PC-3 (cell line): ENCODE measurements at regions not wholly inside any gene's neighbourhood (a gene's known extent, or its start where the extent isn't known, plus 50 kb on each side); places are given as distances from the start of the nearest gene placed in this dataset.

ENCODE experiments used
- ATAC-seq: fragments of 200-7000 bp; cut with Tn5 transposase; 2 replicates; pipeline ENCODE4 v1.9.1; 2020; ENCODE audit warnings: mild to moderate bottlenecking, moderate library complexity
- BruUV-seq: library from RNA; stranded (reverse); fragments of 400-500 nt; replicated peaks from 2 replicates; lab custom pipeline; 2021; lab: Mats Ljungman, UMichigan
- CTCF ChIA-PET: fragments of 300-600 bp; sonication (Branson Sonifier 250); formaldehyde crosslinking; loops from one replicate; lab custom pipeline; 2022; ENCODE audit warnings: antibody characterized with exemption; lab: Charles Lee
- POLR2A ChIA-PET: fragments of 300-600 bp; sonication (Branson Sonifier 250); formaldehyde crosslinking; loops from one replicate; lab custom pipeline; 2022; ENCODE audit warnings: antibody characterized with exemption; ENCODE audit not compliant: unreplicated experiment; lab: Charles Lee
- DNase-seq: peaks from one replicate; pipeline ENCODE4 v3.0.0-alpha.2; 2015
- H2AFZ ChIP-seq: fragments of 300-600 bp; sonication (generic); 2 replicates; pipeline ENCODE4 v1.6.0; 2016; ENCODE audit warnings: antibody characterized with exemption, low read length
- H3F3A ChIP-seq: fragments of 300-600 bp; sonication (generic); one replicate; pipeline ENCODE4 v1.6.0; 2017; ENCODE audit warnings: antibody characterized with exemption, low read length, control low read depth, mild to moderate bottlenecking; ENCODE audit not compliant: unreplicated experiment
- H3K27ac ChIP-seq: fragments of 300-600 bp; sonication (generic); 2 replicates; pipeline ENCODE4 v1.5.1; 2016; ENCODE audit warnings: mild to moderate bottlenecking, low read length
- H3K27me3 ChIP-seq: fragments of 300-600 bp; sonication (generic); 2 replicates; pipeline ENCODE4 v1.6.1; 2016; ENCODE audit warnings: low read length, mixed read lengths
- H3K36me3 ChIP-seq: fragments of 300-600 bp; sonication (generic); 2 replicates; pipeline ENCODE4 v1.6.1; 2016; ENCODE audit warnings: low read depth, mixed run types, low read length, mixed read lengths
- H3K4me1 ChIP-seq: fragments of 300-600 bp; sonication (generic); 2 replicates; pipeline ENCODE4 v1.5.1; 2016; ENCODE audit warnings: low read length; ENCODE audit not compliant: insufficient read depth
- H3K4me2 ChIP-seq: fragments of 300-600 bp; sonication (generic); 2 replicates; pipeline ENCODE4 v1.6.0; 2016; ENCODE audit warnings: low read length
- H3K4me3 ChIP-seq: fragments of 300-600 bp; sonication (generic); 2 replicates; pipeline ENCODE4 v1.5.1; 2016; ENCODE audit warnings: mild to moderate bottlenecking, low read length, mixed read lengths
- H3K79me2 ChIP-seq: fragments of 300-600 bp; sonication (generic); 2 replicates; pipeline ENCODE4 v1.6.1; 2017; ENCODE audit warnings: low read length, mixed read lengths
- H3K9ac ChIP-seq: fragments of 300-600 bp; sonication (generic); 2 replicates; pipeline ENCODE4 v1.6.0; 2016; ENCODE audit warnings: mild to moderate bottlenecking, low read length
- H3K9me2 ChIP-seq: fragments of 300-600 bp; sonication (generic); replicated peaks from 2 replicates; pipeline ENCODE4 v1.6.1; 2016; ENCODE audit warnings: mixed run types, low read length, mixed read lengths
- H3K9me3 ChIP-seq: fragments of 300-600 bp; sonication (generic); 2 replicates; pipeline ENCODE4 v1.6.1; 2016; ENCODE audit warnings: low read length, mixed read lengths
- H4K20me1 ChIP-seq: fragments of 300-600 bp; sonication (generic); 2 replicates; pipeline ENCODE4 v1.6.1; 2016; ENCODE audit warnings: low read length, mixed read lengths
- CTCF ChIP-seq: fragments of 300-600 bp; sonication (generic); conservative IDR thresholded peaks from 2 replicates; pipeline ENCODE4 v1.5.1; 2017; ENCODE audit warnings: antibody characterized with exemption, low read depth, mild to moderate bottlenecking, low read length
- EZH2 ChIP-seq: fragments of 300-600 bp; sonication (generic); IDR thresholded peaks from one replicate; pipeline ENCODE4 v1.6.1; 2017; ENCODE audit warnings: antibody characterized with exemption, mild to moderate bottlenecking, low read length; ENCODE audit not compliant: unreplicated experiment
- EZH2phosphoT487 ChIP-seq: fragments of 300-600 bp; sonication (generic); IDR thresholded peaks from 2 replicates; pipeline ENCODE4 v1.6.1; 2018; ENCODE audit warnings: mild to moderate bottlenecking, antibody characterized with exemption, low read length, borderline replicate concordance
- intact Hi-C: fragments of 100-400 bp; cut with micrococcal nuclease; formaldehyde crosslinking; loops from 2 replicates; pipeline ENCODE4 v1.9.0; 2023

- Histone ChIP-seq H3K27ac (no peak overlapping the region), H3K4me3 (no peak overlapping the region), H3K27me3 (no peaks in the 10 kb centered on the region), H3K9me2 (no peaks in the 10 kb centered on the region), H3K9me3 (no peaks in the 10 kb centered on the region), H2AFZ (no peak overlapping the region), H3K4me1 (peaks cover 23% of the 10 kb centered on the region), H4K20me1 (no peaks in the 10 kb centered on the region), H3K4me2 (0 out of 2 replicates have a peak overlapping the region, but pooled peaks have one; percentile 20), H3K36me3 (no peaks in the 10 kb centered on the region), H3K79me2 (no peaks in the 10 kb centered on the region), H3K9ac (no peak overlapping the region), H3F3A (peaks cover 3% of the 10 kb centered on the region)
- DNase-seq (peak; percentile 26), ATAC-seq (no peak)
- BruUV-seq, result no TSS peak
- POLR2A ChIA-PET, result no interaction called here
- TF ChIP-seq EZH2phosphoT487, result no peak
- TF ChIP-seq EZH2, result no peak
- no peak for TF ChIP-seq CTCF
- intact Hi-C loops, result no loop called here
- CTCF ChIA-PET, result interaction anchor here (0.9 kb wide), 1 partner anchor 127 kb away, joined by 3 read pairs; no protein-coding TSS in a partner anchor
These were observed 55.0 kb upstream of the JCAD start for GRCh38 chr10:30114401-30114800.

- intact Hi-C loops, result loop anchor here (1.0 kb wide), 1 partner anchor 75 kb away; no protein-coding TSS in a partner anchor
- Histone ChIP-seq H3K27me3 (no peaks in the 10 kb centered on the region), H3K9me2 (no peaks in the 10 kb centered on the region), H3K36me3 (no peaks in the 10 kb centered on the region), H3K27ac (peak overlapping the region; percentile 75), H3K4me1 (peaks cover 23% of the 10 kb centered on the region), H3K4me2 (no peak overlapping the region), H3K79me2 (no peaks in the 10 kb centered on the region), H3F3A (peaks cover 3% of the 10 kb centered on the region), H3K4me3 (no peak overlapping the region), H3K9me3 (no peaks in the 10 kb centered on the region), H3K9ac (0 out of 2 replicates have a peak overlapping the region, but pooled peaks have one; percentile 9), H2AFZ (no peak overlapping the region), H4K20me1 (no peaks in the 10 kb centered on the region)
- CTCF ChIA-PET, result interaction anchor here (0.6 to 0.7 kb wide), 3 partner anchors 13 to 129 kb away, joined by 3 to 4 read pairs (median 3); no protein-coding TSS in a partner anchor
- DNase-seq (peak; percentile 91), ATAC-seq (peak; percentile 95)
- no peak for TF ChIP-seq CTCF
- TF ChIP-seq EZH2phosphoT487, result no peak
- no peak for TF ChIP-seq EZH2
- no TSS peak for BruUV-seq
- POLR2A ChIA-PET, result no interaction called here
These were observed 52.1 kb upstream of the JCAD start for GRCh38 chr10:30111340-30112022.
